HEK293T (cell line): ENCODE measurements at regions not wholly inside any gene's neighbourhood (a gene's known extent, or its start where the extent isn't known, plus 50 kb on each side); places are given as distances from the start of the nearest gene placed in this dataset.

Experiments
- CTCF ChIA-PET: fragments of 350-600 bp; formaldehyde crosslinking; extraction: SDS; loops from one replicate; lab custom pipeline; 2021; ENCODE audit warnings: antibody characterized with exemption, inconsistent platforms; lab: Yijun Ruan, JAX
- POLR2A ChIA-PET: fragments of 350-600 bp; formaldehyde crosslinking; extraction: SDS; loops from one replicate; lab custom pipeline; 2020; ENCODE audit warnings: antibody characterized with exemption, inconsistent platforms; lab: Yijun Ruan, JAX
- DNase-seq: peaks from one replicate; pipeline ENCODE4 v3.0.0; 2012; ENCODE audit warnings: mixed read lengths; ENCODE audit errors: extremely low spot score
- ARNT ChIP-seq: fragments of 450-650 bp; IDR thresholded peaks from 2 replicates; pipeline ENCODE4 v1.6.1; 2017; ENCODE audit warnings: mild to moderate bottlenecking
- BHLHE40 ChIP-seq: fragments of 450-650 bp; IDR thresholded peaks from 2 replicates; pipeline ENCODE4 v1.6.1; 2016; ENCODE audit warnings: mild to moderate bottlenecking, moderate library complexity, borderline replicate concordance
- CTBP1 ChIP-seq: fragments of 450-650 bp; IDR thresholded peaks from 2 replicates; pipeline ENCODE4 v1.6.1; 2016; ENCODE audit warnings: borderline replicate concordance
- ELF4 ChIP-seq: fragments of 450-650 bp; IDR thresholded peaks from 2 replicates; pipeline ENCODE4 v1.6.1; 2017; ENCODE audit warnings: antibody characterized with exemption
- FOXA1 ChIP-seq: fragments of 450-650 bp; IDR thresholded peaks from 2 replicates; pipeline ENCODE4 v1.6.1; 2016; ENCODE audit warnings: mild to moderate bottlenecking
- FOXK2 ChIP-seq: fragments of 450-650 bp; IDR thresholded peaks from 2 replicates; pipeline ENCODE4 v1.6.1; 2016; ENCODE audit warnings: mild to moderate bottlenecking
- FOXM1 ChIP-seq: fragments of 450-650 bp; IDR thresholded peaks from 2 replicates; pipeline ENCODE4 v1.6.1; 2017; ENCODE audit warnings: mild to moderate bottlenecking, borderline replicate concordance
- HDGF ChIP-seq: fragments of 450-650 bp; IDR thresholded peaks from 2 replicates; pipeline ENCODE4 v1.6.1; 2017; ENCODE audit warnings: antibody characterized with exemption, borderline replicate concordance
- L3MBTL2 ChIP-seq: fragments of 450-650 bp; conservative IDR thresholded peaks from 2 replicates; pipeline ENCODE4 v1.6.1; 2016; ENCODE audit warnings: mild to moderate bottlenecking
- LEF1 ChIP-seq: fragments of 450-650 bp; IDR thresholded peaks from 2 replicates; pipeline ENCODE4 v1.6.1; 2017; ENCODE audit warnings: mild to moderate bottlenecking, borderline replicate concordance
- NFRKB ChIP-seq: fragments of 450-650 bp; IDR thresholded peaks from 2 replicates; pipeline ENCODE4 v1.6.1; 2016; ENCODE audit warnings: mild to moderate bottlenecking, moderate library complexity
- SP1 ChIP-seq: fragments of 450-650 bp; IDR thresholded peaks from 2 replicates; pipeline ENCODE4 v1.6.1; 2017
- SUZ12 ChIP-seq: fragments of 450-650 bp; IDR thresholded peaks from 2 replicates; pipeline ENCODE4 v1.6.1; 2016; ENCODE audit warnings: mild to moderate bottlenecking
- TARDBP ChIP-seq: fragments of 450-650 bp; IDR thresholded peaks from 2 replicates; pipeline ENCODE4 v1.6.1; 2016
- ZNF384 ChIP-seq: fragments of 450-650 bp; IDR thresholded peaks from 2 replicates; pipeline ENCODE4 v1.6.1; 2016
- TF ChIP-seq, protein P1 (sequence below): fragments of 450-650 bp; IDR thresholded peaks from 2 replicates; pipeline ENCODE4 v1.6.1; 2016

DNA sequence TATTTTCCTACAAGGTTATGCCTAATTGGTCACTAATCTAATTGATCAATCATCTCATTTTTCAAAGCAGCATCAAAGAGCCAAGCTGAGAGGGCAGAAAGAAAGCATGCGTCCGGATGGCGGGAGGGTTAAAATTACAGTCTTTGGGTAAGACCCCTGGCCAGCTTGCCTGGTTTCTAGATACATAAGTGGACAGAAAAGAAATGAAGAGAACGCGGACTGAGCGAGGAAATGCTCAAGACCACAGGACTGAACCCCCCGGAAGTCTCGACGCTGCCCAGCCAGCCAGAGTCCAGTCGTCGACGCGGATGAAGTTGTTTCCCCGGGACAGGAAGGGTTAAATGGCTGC, 297.2 kb downstream of the OMA1 start:
- POLR2A ChIA-PET: no interaction called here
- no peak for DNase-seq
- no peak for TF ChIP-seq FOXK2
- CTCF ChIA-PET: no interaction called here

DNA sequence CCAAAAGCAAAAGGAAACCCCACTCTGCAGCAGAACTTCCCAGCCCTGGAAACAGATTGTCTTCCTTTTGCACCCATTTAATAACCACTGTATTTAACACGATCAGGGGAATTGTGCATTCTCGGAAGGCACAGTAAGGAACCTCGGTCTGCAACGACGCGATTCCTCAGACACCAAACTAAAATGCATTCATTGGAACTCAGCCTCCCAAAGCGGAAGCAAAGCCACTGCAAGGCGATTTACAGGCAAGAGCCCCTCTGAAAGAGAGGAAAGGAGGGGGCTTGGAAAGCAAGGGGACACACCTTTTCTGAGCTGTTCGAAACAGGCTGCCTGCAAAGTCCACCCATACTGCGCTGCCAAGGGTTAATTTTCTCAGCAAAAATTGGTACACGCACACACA, 297.7 kb downstream of the OMA1 start:
- TF ChIP-seq ARNT (no peak), FOXM1 (no peak), ZNF384 (no peak), FOXK2 (no peak), SUZ12 (no peak), HDGF (no peak), CTBP1 (no peak), NFRKB (no peak), ELF4 (no peak), L3MBTL2 (no peak), FOXA1 (no peak), SP1 (no peak), BHLHE40 (no peak), LEF1 (no peak), TARDBP (no peak)
- TF ChIP-seq, protein P1, sequence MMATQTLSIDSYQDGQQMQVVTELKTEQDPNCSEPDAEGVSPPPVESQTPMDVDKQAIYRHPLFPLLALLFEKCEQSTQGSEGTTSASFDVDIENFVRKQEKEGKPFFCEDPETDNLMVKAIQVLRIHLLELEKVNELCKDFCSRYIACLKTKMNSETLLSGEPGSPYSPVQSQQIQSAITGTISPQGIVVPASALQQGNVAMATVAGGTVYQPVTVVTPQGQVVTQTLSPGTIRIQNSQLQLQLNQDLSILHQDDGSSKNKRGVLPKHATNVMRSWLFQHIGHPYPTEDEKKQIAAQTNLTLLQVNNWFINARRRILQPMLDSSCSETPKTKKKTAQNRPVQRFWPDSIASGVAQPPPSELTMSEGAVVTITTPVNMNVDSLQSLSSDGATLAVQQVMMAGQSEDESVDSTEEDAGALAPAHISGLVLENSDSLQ: no peak
- POLR2A ChIA-PET: no interaction called here
- DNase-seq: no peak
- CTCF ChIA-PET: no interaction called here

GRCh38 chr1:58248072-58248471, 298.5 kb downstream of the OMA1 start:
- CTCF ChIA-PET: no interaction called here
- POLR2A ChIA-PET: no interaction called here
- TF ChIP-seq NFRKB (no peak), FOXA1 (no peak), ELF4 (no peak), ARNT (no peak), HDGF (no peak), SP1 (no peak), FOXK2 (no peak), SUZ12 (no peak), BHLHE40 (no peak), LEF1 (no peak), TARDBP (no peak), L3MBTL2 (no peak), CTBP1 (no peak), FOXM1 (no peak)
- TF ChIP-seq, protein P1: no peak
- DNase-seq: no peak

- ChIA-PET CTCF (no interaction called here), POLR2A (no interaction called here)
- TF ChIP-seq FOXK2 (no peak), SUZ12 (no peak), HDGF (no peak), ARNT (no peak), TARDBP (no peak), SP1 (no peak), FOXM1 (no peak), L3MBTL2 (no peak), LEF1 (no peak), BHLHE40 (no peak), CTBP1 (no peak), FOXA1 (no peak), ZNF384 (no peak), NFRKB (no peak), ELF4 (no peak)
- TF ChIP-seq, protein P1: no peak
- DNase-seq: no peak
Measured at GRCh38 chr1:58246549-58246948, 300.0 kb downstream of the OMA1 start.

- POLR2A ChIA-PET: no interaction called here
- TF ChIP-seq SP1 (no peak), NFRKB (no peak), SUZ12 (no peak), HDGF (no peak), ZNF384 (no peak), BHLHE40 (no peak), CTBP1 (no peak)
- TF ChIP-seq, protein P1: no peak
- no peak for DNase-seq
- CTCF ChIA-PET: interaction anchor here (0.7 kb wide), 1 partner anchor 11 kb away, joined by 3 read pairs; no protein-coding TSS in a partner anchor
Measured at GRCh38 chr1:58244872-58245271, 301.7 kb downstream of the OMA1 start.

DNA sequence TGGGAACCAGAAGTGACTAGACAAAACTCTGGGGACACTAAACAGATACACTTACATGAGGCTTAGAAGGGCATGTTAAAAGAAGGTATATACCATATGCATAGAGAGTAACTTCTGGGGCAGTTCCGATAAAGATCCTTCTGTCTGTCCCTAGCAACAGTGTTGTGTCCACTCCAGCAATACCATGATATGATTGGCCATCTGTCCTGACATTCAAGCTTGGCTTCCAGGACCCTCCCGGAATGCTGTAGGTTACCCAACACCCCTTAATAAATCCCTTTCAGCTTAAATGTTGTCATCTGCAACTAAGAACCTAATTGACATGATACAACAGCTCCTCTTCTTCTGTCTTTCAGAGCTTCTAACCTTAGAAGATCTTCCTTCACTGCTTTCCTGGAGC, 307.7 kb downstream of the OMA1 start:
- ChIA-PET POLR2A (no interaction called here), CTCF (interaction anchor here (0.7 kb wide), 1 partner anchor 12 kb away, joined by 3 read pairs; no protein-coding TSS in a partner anchor)
- no peak for DNase-seq
- TF ChIP-seq FOXM1 (no peak), CTBP1 (no peak), SUZ12 (no peak), LEF1 (no peak), ARNT (no peak), BHLHE40 (no peak), SP1 (no peak), HDGF (no peak), NFRKB (no peak), L3MBTL2 (no peak), ZNF384 (no peak), TARDBP (no peak), FOXK2 (no peak), FOXA1 (no peak), ELF4 (no peak)
- TF ChIP-seq, protein P1: no peak
